ENCODE measurements at regions not wholly inside any gene's neighbourhood (a gene's known extent, or its start where the extent isn't known, plus 50 kb on each side); places are given as distances from the start of the nearest gene placed in this dataset.

DNA sequence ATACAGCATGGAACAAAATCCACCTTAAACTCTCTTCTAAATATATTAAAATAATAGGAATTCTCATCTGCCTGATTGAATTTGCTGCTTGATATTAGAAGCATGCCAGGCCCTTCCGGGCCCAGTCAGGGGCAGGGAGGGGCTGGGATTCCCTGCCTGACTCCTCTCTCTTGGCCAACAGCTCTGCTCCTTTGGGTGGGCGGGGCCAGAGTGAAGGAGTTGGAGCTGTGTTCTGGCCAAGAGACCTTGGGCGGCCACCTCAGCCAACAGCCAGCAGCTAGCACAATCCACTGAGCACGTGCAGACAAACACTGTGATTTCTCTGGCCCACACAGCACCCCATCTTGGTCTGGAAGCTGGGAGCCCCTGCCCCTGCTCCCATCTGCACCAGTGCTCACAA lies 140.3 kb downstream of the PJA1 start:
- no peak for DNase-seq

DNA sequence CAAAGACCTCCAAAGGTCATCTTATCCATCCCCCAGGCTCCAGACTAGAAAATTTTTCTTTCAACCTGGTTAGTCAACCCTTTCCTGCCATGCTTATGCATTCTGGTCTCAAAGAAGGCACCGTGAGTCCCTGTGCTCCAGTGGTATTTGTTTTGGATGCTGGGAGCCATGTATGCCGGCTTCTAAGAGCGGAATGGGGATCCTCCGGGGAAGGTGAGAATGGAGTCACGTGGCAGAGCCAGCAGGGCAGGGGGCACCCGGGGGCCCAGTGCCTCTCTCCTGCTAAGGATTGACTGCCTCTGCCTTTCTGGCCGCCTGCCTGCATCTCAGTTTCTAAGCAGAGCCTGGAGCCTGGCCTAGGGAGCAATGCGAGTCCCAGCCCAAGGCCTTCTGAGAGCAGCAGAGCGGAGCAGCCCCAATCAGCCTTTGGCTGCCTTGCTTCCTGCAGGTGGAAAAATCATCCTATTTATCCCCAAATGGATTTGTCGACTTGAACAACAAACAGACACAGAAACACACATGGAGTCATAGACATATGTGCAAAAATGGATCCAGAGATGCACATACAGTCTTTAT lies 141.0 kb downstream of the PJA1 start:
- no peak for DNase-seq

DNA sequence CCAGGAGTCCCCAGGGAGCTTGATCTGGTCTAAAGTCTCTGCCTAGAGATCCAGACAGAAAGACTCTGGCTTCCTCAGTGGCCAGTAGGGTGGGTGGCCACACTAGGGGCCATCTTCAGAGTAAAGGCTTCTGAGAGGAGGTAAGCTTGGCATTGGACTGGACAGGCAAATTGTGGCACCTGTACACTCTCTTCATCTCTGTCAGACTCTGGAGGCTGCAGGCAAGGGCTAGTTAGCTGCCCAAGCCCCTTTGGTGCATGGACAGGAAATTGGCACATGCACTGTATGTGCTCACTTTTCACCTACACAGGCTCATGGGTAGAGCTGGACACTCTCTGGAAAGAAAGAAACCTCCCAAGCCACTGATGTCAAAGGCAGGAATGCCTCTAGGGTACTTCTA lies 142.8 kb downstream of the PJA1 start:
- no peak for DNase-seq

DNA sequence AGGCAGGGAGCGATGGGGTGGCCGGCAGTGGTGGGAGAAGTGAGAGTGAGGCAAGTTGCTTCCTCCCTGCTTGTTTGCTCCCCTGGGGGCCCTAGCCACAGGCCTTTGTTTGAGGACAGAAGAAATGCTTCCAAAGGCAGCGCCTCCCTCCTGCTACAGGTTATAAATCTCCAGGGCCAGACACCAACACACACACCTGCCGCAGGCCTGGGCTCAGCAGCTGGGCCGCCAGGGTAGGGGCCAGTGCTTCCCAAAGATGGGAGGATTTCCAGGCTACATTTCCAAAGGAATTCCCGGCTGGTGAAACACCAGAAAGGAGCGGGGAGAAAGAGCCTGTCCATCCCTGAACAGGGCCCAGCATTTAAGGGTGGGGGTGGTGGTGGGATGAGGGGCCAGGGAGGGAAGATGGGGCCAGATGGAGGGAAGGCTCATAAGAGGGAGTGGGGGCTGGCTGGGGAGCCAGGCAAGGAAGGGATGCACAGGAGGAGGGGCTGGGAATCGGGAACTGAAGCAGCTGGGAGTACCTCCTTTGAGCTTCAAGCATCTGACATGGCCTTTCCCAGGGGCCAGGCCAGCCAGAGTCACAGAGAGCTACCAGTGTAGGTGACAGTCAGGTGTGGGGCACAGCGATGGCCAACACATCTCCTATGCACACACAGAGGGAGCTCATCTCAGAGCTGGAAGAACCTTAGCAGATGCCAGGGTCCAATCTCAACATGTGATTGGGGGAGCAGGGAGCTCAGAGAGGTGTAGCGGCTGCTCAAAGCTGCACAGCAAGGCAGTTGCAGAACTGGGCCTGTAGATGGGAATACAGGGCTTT lies 143.9 kb downstream of the PJA1 start:
- no peak for DNase-seq

DNA sequence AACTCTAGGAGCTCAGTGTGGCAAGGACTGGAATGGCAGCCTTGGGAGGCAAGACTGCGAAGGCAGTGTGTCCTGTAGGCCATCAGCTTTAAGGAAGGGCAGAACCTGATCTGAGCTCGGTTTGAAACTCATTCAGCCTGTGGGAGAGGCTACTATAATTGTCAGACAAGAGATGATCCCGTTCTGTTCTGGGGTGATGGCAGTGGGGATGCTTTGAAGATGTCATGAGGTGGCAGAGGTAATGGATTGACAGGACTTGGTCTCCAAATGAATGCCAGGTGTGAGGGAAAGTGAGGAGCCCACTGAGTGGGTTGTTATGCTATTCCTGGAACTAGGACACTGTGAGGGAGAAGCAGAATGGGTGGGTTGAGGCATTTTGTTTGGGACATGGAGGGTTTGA lies 144.9 kb downstream of the PJA1 start:
- no peak for DNase-seq

DNA sequence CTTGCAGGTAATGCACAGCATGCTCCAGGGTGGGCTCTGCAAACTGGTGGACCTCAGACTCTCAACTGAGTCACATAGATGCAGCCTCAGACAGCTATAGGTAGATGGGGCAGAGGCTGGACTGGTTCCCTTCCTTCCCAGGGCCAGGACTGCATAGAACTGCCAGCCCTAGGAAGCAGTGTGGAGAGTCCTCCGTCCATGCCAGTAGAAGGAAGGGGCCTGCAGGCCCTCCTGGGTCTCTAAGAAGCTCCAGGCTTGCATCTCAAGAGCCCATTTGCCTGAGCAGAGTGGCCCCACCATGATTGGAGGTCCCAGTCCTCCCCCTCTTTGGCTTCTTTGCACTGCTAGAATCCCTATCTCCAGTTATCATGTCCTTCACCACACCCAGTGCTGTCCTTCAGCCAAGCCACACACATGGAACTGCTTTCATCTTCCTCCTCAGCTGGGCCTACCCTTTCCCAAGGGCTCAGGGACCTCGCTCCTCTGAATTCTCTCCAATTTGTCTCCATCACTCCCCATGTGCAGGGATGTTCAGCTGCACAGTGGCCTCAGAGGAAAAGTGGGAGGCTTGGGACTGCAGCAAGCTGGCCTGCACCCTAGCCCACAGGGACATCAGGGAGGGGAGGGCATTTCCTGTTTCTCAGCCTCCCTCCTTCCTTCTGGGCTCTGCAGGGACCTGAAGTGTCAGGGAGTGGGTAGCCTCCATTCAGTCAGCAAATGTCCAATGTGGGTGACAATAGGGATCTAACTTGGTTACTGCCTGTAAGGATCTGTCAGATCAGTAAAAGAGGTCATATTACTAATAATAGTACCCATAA lies 146.0 kb downstream of the PJA1 start:
- no peak for DNase-seq

DNA sequence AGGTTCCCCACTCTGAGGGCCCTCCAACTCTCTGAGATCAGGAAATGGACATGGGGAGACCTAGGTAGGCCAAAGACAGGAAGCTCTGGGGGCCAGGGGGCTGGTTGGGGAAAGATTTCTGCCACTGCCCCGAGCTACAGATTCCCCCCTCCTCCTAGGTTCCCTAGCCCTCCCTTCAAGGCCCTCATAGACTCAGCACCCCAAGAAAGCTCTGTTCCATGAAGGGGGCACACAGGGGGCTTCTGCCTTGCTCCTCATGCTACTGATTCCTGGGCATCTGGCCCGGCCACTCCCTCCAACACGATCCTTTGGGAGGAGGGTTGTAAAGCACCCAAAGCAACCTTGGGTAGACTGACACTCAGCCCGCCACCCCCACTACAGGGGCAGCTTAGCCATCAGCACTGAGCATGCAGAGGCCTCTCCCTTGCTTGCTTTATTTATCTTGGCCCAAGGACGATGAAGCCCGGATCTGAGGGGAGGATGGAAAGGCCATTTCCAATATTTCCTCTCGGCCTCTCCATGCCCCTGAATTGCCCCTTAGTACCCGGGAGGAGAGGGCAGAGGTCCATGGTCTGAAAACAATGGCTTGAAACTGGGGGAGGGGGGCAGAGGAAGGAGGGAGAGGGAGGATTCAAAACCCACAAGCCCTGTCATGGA lies 146.7 kb downstream of the PJA1 start:
- no peak for DNase-seq

DNA sequence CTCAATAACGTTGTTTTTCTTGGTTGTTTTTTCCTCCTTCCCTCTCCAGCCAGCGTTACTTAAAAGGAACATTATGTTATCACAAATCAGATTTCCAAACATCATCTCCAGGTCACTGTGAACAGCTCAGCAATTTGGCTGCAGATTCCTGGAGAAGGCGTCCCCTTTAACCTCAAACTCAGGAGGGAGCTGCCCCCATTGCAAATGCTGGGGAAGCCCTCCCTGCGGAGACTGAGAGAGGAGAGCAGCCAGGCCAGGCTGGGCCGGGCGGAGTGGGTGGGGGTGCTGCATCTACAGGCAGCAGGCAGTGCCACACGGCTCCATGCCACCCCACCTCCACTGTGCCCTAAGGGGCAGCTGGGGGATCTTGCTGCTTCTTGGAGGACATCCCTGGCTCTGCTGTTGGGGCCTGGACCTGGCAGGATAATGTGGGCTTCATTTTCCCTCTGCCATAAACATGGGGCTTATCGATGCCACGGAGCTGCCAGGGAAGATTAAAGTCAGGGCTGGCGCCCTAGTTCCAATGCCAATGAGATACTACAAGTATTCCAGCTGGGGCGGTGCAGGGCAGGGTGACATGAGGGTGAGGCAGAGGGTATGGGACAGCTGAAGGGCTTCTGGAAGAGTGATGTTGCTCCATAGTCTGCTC lies 148.8 kb downstream of the PJA1 start:
- no peak for DNase-seq

DNA sequence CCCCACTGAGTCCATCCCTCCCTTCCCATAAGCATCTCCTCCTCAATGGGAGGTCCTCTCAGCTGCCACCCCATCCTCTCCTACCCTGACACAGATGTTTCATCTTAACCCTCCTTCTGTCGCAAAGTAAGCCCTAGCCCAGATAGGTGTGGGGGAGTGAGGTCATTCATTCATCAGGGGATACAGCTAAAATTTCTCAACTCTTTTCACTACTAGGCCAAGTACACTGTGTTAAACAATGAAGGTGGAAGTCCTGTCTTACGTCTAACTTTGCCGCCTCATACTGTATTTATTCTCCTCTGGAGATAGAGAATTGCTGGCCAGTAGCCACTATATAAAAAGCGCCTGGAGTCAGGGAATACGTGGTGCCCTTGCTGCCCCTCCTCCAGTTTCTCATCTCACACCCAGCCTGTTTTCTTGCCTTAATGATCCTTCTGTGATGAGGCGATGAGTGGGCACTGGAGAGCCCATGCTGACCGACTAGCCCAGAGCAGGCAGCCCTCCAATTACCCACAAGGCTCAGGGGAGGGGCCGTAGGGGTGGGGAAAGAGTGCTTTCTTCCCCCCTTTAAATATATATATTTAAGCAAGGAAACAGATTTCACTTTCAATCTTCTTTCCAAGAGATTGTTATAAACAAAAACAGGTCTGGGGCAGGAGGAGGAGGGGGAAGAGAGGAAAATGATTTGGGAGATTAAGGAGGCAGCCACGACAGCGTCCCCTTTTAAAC lies 149.5 kb downstream of the PJA1 start:
- no peak for DNase-seq

DNA sequence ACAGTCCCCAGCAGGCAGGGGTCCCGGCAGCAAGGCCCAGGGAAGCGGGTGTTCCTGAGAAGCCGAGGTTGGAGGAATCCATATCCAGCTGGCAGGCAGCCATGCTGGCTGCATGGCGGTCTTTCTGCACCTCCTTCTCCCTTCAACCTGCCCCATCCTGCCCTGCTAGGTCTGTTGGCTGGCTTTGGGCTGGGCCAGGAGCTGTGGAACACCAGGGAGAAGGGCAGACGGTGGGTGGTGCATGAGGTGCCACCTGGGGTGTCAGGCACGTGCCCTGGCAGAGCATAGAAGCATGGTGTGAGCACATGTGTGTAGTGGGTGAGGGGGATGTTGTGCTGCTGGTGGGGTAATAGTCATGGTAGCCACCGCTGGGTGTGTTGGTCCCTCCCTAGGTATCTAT lies 150.1 kb downstream of the PJA1 start:
- no peak for DNase-seq

DNA sequence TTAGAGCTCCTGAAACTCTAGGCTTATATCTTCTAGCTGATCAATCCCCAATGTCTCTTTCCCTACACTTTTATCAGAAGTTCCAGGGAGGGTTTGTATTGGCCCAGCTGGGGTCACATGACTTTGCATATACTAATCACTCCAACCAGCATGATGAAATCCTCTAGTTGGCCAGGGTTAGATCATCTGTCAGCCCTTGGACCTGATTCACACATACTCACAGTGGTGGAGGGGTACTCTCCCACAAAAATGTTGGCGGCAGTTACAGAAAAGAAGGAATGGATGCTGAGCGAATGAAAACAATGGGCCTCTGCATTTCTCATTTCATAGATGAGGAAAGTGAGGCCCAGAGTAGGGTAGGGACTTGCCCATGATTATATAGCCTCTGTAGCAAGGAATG lies 151.1 kb downstream of the PJA1 start:
- DNase-seq, result no peak

DNA sequence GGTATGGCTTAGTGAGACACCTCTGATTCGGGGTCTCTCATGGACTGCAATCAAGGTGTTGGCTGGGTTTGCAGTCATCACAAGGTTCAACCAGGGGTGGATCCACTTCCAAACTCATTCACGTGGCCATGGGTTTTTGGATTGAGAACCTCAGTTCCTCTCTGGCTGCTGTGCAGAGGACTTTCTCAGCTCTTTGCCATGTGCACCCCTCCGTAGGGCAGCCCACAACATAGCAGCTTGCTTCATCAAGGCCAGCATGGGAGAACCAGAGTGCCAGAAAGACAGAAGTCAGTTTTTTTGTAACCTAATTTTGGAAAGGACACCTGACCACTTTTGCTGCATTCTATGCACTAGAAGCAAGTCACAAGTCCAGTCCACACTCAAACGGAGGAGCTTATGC lies 154.9 kb downstream of the PJA1 start:
- DNase-seq, result no peak

DNA sequence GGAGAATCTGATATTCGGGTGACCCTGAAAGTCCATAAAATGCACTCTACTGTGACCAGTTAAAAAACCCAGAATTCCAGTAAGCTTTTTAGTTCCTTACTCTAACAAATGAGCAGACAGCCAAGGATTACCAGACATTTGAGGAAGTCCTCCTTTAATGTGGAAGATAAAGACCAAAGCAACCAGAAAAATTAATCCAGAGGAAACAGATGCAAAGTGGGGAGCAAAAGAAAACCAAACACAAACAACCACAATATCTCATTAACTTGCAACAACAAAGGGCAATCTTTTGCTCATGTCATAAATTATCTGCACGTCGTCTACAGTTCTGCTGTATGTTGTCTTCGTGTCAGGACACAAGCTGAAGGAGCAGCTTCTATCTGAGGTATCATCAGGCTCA lies 164.4 kb downstream of the PJA1 start:
- no peak for DNase-seq

DNA sequence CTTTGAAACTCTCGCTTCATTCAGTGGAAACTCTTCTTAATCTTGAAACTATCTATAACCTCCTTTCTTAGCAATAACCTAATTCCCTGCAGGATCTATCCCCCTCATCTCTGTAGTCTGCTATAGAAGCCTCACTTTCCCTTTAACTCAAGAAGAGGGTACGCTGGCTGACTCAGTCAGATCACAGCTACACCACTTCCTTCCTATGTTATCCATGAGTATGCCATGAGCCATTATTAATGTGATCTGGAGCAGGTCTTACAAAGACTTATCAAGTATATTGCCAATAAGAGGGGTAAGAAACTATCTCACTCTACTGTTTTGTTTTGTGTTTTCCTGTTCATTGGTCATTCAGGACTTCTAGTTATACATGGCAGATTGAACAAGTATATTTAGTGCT lies 165.3 kb downstream of the PJA1 start:
- DNase-seq, result no peak

DNA sequence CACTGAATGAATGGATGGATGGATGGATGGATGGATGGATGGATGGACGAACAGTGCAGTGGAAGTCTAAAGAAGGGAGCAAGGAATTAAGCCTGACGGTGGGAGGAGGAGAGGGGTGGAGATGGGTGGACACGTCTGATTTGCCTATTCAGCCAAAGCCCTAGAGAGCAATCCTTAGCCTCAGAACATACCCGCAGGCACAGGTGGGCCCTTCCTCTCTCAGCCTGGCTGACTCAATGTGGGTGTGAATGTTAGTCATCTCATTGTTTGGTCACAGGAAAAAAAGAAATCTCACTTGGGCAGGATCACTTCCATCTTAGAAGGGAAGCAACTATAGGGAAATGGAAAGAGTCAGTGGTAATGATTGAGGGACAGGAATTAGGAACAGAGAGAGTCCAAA lies 165.9 kb downstream of the PJA1 start:
- no peak for DNase-seq

DNA sequence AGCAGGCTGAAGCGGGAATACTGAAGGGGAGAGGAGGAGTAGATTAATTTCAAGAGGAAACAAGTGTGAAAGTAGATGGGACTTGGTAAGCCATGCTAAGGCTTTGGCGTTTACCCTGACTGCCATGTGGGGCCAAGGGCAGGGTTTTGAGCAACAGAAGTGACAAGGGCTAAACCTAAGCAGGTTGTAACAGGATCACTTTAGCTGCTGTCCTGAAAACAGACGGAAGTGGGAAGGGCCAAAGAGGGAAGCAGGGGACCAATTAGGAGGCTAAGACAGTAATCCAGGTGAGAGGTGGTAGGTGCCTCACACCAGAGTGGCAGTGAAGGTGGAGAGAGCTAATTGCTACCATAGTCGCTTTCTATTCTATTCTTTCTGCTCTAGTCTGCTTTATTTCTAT lies 166.5 kb downstream of the PJA1 start:
- no peak for DNase-seq

DNA sequence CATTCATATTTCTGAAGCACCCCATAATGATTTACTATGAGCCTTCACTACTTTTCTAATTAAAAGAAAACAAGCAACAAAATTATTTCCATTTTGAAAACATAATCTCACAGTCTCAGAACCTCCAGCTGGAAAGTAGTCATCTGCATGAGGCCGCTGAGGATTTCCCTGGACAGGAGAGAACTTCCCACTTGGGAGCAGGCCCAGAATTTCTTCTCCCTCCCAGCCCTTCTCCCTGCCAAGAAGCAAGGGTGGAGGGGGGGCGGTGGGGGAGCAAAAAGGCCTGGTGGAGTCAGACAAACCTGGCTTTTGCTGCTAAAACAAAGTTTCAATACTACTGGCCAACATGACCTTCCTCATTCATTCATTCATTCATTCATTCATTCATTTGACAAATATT lies 167.3 kb downstream of the PJA1 start:
- DNase-seq, result no peak

DNA sequence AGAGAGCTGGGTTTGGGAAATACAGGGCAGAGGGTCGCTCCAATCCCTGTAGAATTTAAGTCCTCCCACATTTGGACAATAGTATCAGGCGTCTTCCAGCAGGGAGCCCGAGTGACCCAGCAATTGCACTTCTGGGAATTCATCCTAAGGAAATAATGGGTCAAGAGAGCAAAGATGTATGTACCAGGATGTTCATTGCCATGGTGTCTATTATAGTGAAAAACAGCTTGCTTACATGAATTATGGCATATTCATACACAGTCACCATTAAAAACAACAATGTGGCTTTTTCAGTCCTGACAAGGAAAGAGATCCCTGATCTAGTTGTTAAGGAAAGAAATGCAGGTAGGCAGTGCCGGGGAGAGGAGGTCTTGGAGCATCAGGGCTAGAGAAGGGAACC lies 167.7 kb downstream of the PJA1 start:
- no peak for DNase-seq

DNA sequence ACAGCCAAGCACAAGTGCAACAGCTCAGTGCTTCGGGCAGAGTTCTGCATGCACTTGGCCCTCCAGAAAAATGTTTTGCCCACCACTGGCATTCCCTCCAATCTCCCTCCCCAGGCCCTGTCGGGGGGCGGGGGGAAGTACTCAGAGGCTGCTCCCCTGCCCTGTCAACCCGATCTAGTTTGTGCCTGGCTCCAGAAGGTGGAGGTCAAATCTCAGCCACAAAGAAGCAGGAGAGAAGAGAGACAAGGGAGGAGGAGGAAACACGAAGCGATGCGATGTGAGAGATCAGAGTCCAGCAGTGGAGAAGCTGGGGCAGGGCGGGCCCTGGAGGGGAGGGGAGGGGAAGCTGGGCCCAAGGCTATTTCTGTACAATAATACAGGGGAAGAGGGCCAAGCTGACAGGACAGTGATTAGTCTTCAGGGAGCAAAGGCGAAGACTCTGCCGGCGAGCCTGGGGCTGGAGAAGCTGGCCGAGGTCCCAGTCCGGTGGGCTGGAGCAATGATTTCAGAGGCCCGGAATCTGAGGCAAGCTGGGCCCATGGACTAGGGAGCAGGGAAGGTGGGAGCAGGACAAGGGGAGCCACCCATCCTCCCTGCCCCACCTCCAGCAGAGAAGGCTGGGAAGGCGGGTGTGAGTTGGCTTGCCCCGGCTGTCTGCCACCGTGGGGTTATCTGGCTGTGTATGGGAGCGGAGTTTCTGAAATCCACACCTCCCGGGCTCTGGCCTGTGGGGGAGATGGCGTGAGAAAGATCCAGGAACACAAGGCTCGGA lies 167.1 kb downstream of the EFNB1 start:
- no peak for DNase-seq

DNA sequence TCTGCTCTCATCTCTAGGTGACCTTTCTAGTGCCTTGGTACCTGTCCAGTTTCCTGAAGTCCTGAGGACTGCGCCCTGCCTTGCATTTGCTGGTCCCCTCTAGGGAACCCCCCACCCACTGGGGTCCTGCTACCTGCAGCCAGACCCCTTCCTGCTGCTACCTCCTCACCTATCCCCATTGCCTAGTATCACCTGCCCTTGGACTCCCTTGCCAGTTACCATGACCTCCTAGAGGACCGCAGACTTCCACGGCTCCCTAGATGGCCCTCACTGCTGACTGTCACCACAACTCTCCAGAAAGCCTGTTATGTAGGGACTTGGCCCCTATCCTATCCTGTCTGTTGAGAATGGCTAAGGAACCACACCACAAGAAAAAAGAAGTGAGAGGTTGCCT lies 166.6 kb downstream of the EFNB1 start:
- no peak for DNase-seq

DNA sequence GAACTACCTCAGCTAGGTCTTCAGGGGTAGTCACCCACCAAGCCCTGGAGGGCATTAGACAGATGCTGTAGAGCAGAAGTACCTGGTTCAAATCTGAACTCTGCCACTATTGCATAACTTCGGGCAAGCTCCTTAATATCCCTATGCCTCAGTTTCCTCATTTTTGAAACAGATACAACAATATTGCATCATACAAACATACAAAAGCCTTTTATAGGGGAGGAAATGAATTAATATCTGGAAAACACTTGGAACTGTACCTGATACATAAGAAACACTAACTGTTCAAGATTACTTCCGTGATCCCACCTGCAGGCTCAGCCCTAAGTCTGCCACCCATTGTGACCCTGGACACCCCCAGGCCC lies 166.1 kb downstream of the EFNB1 start:
- DNase-seq, result no peak

Measured in NCI-H2029 (cell line).